NCI-H2227 treated with DMSO at 0.1 percent for 48 hours (cell line): ENCODE measurements at regions not wholly inside any gene's neighbourhood (a gene's known extent, or its start where the extent isn't known, plus 50 kb on each side); places are given as distances from the start of the nearest gene placed in this dataset.
A peak's percentile ranks its signal among the peaks of the same experiment; 100 is the strongest.
"Not testable (repeated sequence)": the region's sequence is repeated elsewhere in the genome, so short reads cannot be mapped to it uniquely, and the experiment has no call there.

Experiments
- DNase-seq: peaks from one replicate; lab custom pipeline; 2025; lab: John Stamatoyannopoulos, UW

DNA sequence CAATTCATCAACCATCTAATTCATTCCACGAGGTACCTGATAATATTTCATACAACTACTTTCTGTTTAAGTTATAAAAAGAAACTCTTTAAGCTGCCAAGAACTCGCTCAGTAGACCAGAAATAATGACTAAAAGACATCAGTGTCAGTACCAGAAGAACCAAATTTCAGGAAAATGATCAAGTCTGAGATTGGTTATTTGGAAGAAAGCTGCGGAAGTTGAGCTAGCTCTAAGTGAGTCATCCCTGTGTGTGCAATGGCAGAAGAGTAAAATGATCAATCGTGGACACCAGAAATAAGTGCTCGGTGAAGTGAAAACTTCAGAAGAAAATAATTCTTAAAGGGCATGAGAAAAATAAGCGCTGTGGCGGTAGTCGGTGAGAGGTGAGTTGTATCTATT, 933.2 kb upstream of the CHORDC1 start:
- no peak for DNase-seq

DNA sequence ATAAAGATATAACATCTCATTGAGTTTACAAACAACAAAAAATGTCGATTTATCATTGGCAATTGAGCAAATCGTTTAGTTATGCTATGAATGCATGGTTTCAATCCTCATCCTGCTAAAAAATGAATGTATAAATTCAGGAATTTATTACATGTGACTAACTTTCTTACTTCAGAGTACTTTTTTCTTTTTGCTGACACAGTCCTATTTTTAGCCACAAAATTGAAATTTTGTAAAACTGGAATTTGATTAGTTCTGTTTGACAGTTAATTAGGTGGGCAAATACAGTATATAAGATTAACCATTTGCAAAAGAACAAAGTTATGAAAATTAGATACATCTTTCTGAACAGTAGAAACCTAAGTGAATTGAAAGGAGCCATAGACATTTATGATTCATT, 925.0 kb upstream of the CHORDC1 start:
- DNase-seq: no peak

DNA sequence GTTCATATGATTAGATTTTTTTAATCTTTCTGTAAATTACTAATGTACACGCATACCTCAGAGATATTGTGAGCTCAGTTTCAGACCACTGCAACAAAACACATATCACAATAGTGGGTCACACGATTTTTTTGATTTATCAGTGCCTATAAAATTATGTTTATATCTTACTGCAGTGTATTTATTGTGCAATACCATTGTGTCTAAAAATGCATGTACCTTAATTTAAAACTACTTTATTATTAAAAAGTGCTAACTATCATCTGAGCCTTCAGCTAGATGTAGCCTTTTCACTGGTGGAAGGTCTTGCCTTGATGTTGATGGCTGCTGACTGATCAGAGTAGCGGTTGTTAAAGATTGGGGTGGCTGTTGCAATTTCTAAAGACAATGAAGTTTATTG, 918.8 kb upstream of the CHORDC1 start:
- DNase-seq: no peak

DNA sequence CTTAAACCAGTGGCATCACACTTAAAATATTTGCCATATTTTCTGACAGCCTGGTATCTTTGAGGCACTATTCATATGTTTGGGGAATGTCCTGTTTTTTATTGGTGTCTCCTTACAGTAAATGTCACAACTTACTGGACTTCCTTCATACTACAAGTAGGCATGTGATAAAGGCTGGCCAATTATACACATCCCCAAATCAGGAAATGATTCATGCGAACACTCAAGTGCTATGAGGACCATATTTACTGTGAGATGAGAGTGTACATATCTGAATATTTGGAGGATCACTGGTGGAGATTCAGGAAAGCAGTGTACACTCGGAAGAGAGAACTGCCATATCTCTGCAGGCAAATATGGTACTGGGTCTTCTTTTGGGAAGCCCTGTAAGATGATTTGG, 913.8 kb upstream of the CHORDC1 start:
- no peak for DNase-seq

DNA sequence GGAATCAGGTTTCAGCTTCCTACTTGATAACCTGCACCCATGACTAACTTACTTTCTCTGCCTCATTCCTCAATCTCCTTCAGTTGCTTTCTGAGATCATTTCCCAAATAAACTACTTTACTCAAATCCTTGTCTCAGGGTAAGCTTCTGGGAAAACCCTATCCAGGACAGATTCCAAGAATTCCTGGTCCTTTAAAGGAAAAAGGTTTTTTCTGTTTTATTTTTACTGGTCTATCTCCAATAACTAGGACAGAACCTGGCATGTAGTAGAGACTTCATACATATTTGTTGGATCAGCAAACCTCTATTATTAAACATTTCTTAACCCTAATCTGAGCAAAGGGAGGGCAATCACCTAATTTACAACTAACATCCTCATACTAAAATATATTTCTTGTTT, 910.5 kb upstream of the CHORDC1 start:
- no peak for DNase-seq

DNA sequence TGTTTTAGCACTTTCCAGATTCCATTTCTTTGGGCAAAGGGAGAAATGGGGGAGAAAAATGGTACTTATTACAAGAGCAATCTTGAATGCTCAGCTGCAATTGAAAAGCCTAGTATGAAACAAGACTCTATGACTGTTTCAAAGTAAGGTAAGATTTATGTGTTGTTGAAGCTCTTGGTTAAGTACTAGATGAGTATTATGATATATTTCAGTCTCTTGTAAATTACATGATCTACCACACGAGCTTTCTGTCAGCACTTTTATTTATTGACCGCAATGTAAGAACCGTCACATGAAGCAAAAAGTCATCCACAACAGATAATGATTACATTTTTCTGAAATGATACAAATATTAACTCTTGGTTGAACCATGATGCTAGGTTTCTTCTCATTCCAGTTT, 906.7 kb upstream of the CHORDC1 start:
- peak; percentile 59 for DNase-seq

DNA sequence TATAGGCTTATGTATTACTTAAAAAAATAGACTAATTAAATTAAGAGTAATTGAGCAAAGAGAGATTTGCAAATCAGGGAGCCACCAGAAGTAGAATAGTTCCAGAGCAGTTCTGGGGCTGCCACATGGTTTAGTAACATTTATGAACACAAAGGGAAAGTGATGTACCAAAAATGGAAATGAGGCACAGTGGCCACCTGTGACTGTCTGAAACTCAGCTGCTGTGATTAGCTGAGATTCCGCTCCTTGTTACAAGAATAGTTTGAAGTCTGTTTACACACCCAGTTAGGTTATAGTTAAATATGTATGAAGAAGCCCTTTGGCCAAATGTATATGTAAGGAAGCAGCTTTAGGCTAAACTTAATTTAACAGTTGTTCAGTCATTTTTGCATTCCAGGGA, 901.5 kb upstream of the CHORDC1 start:
- no peak for DNase-seq

DNA sequence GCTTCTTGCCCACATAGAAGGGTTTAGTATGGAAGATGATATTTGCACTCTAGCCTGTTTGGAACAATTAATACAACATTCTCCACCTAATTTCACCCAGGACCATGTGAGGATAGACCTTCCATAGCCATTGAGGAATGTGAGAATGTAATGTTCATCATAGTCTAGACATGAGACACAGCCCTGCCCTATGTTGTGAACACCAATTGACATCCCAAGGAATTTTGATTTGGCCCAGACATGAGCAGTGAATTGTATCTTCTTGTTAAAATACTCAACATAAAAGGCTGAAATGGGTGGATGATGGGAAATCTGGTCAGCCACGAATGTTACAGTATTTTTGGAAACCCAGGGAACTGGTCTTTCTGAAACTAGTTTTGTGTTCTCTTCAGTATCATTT, 892.3 kb upstream of the CHORDC1 start:
- DNase-seq: no peak

DNA sequence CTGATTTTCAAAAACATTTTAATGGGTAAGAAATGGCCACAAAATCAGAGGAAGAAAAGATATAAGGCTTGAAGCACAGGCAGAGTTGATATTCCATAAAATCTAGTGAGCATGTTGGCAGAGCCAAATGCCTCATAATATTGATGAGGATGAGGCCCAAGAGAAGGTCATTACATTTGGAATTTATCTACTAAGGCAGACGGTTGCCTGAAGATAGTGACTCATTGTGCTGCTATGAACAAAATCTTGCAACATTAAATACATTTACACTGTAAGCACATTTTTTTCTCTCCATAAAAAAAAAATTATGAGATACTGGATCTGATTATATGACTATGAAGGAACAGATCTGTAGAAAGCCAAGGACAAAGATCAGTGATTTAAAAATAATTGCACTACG, 881.4 kb upstream of the CHORDC1 start:
- no peak for DNase-seq

DNA sequence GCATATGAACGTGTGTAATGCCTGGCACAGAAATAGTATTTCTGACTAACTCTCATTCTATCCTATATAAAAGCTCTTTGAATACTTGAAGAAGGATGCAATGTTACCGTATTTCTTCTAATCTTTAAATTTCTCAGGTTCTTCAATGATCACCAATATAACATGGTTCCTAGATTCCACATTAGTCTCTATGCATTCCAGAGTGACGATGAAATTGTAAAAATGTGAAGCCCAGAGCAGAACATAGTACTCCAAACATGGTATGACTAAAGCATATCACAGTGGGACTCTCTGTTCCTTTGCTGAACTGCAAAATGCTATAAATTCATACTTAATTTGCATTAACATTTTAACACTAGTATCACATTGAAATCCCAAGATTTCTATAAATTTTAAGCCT, 877.6 kb upstream of the CHORDC1 start:
- DNase-seq: no peak

DNA sequence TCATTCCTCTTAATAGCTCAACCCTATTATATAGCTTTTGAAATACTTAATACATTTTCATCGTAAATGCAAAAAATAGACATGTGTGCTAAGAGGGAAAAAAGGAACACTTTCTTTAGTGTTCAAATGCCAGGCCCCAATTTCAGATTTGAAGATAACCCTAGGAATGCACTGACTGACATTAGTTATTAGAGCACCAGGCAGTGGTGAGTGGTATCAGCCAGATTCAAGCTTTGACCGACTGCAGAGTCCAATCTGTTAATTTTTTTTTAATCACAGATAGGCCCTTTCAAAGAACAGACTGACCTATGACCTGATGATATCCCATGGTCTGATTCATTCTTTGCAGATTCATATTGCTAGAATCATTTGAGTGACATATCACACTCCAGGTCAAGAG, 874.2 kb upstream of the CHORDC1 start:
- no peak for DNase-seq

DNA sequence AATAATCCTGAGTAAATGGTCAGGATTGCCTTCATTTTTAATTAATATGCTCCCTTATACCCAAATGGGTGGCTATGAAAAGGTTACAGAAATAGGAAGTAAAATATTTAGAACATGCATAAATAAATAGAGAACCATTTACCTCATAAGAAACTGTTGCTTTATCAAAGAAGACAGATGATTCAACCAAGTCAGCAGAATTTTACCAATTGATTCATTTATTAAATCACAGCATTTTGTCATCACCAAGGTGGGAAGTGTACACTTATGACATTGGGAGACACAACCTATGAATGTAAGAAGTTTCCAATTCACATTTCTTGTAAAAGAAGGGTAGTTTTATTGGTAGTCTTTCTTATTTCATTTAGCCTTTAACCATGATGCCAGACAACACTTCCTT, 870.3 kb upstream of the CHORDC1 start:
- no peak for DNase-seq

DNA sequence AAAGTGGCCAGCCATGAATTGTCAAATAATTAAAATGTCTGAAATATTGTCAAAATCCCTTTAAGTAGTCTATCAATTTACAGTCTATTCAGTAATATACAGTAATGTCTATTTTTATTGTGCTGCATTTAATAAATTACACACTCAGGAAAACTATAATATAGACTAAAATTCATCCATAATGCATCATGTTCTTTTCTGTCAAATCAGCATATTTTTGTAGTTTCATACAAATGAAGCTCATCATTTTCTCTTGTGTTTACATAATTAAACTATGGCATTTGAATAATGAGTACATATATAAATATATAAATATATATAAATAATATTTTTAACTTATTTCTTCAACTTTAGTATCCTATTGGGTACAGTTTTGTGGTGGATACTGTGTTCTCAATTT, 868.7 kb upstream of the CHORDC1 start:
- DNase-seq: no peak

DNA sequence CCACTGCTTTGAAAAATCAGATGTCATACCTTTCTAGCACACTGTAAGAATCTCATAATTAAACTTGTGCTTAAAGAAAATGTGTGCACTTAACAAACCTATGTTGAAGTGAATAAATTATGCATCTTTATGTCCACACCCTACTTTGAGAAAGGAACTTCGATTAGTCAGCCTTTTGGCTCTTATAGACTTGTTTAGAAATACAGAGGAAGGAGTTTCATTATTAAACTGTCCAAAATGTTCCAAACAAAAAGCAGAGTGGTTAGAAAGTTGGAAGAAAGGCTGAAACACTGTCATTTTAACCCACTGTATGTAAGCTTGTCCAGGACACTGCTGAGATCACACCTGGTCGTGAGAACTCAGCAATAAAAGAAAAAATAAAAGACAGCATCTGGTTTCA, 863.2 kb upstream of the CHORDC1 start:
- DNase-seq: no peak

DNA sequence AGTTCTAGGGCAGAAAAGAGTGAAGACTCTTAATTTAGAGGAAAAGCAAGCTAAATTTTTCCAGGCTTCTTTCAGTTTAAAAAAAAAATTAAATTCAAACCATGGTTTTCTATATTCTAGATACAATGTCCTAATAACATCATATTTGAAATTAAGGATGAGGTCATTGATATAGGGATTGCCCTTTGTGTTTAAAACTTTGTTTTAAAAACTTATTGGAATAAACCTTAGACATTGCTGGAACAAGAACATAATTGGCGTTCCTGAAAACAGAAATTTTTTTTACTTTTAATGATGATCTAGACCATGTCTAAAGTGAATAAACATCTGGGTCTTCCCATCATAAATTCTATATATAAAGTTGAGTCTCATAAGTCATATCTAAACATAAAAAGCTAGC, 859.4 kb upstream of the CHORDC1 start:
- DNase-seq: no peak

DNA sequence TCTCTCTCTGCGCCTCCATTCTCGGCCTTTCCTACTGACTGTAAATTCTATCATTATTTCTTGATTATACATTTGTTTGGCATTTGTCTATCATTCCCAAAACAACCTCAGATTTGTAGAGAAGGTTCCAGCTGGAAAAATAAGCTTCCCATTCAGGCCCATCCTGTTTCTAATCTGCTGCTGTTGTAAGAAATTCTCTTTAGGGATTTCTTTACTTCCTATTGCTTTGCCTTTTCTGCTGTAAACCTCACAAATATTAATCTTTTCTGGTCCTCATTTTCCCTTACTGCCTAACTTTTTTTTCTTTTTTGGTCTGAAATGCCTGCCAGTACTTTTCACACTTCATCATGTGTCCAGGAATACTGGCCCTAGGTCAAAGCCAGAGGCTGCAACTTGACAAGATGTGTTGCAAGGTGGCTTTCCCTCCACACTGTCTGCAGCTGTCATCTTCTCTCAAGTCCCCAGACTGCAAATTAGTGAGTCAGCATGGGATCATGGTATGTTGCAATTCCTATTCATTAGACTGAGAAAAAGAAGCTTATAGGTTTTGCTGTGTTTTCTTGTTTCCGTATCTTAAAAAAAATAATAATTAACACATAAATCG, 858.7 kb upstream of the CHORDC1 start:
- DNase-seq: no peak

DNA sequence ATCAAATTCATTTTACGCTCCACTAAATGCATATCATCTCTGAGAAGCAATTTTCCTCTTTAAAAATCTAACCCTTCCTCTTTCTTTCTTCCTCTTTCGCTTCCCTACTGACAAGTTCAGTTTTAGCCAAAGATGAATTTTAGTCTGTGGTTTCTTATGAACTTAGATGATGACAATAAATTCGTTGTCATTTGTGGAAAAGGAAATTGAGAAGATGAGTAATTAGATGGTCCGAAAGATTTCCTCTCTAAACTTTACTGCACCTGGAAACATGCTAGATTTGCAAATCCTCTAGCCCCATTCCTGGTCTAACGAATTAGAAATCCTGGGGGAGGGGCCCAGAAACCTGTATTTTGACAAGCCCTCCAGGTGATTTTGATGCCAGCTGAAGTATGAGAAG, 855.4 kb upstream of the CHORDC1 start:
- DNase-seq: no peak

DNA sequence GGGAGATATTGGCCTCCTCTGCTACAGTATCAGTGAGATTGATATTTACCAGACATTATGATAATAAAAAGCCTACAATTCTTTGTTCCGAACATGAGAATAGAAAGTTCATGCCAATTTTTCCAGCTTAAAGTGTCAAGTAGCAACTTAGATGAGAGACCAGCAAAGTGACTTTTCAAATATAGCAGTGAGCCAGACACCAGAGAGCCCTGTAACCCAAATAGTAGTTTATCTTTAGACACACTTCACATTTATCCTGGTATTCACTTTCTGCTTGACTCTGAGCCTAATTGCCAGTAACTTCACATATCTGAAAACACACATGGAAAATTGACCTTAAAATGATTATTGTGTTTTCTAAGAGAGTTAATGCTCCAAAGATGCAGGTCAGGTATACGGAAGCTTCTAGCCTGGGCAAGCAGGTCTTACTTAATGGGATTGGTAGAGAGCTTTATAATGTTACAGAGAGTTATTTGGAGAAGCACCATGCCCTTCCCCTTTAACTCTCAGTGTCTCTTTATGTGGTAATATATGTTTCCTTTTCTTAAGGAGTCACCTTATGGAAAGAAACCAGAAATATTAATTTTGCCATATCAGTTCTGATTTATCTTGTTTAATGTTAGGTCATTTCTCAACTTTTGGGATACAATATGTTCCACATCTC, 852.3 kb upstream of the CHORDC1 start:
- DNase-seq: no peak

DNA sequence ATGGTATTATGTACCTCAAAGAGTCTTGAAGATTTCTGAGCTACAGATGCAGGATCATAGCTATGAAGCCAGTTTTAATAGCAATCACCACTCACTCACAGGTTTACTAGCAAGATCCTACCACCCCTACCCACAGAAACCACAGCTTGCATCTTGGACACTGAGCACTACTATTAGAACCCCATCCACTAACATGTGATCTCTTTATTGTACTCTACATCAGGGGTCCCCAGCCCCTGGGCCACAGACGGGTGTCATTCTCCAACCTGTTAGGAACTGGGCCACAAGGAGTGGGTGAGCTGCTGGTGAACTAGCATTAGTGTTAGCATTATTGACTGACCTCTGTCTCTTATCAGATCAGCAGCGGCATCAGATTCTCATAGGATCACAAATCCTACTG, 844.8 kb upstream of the CHORDC1 start:
- no peak for DNase-seq

DNA sequence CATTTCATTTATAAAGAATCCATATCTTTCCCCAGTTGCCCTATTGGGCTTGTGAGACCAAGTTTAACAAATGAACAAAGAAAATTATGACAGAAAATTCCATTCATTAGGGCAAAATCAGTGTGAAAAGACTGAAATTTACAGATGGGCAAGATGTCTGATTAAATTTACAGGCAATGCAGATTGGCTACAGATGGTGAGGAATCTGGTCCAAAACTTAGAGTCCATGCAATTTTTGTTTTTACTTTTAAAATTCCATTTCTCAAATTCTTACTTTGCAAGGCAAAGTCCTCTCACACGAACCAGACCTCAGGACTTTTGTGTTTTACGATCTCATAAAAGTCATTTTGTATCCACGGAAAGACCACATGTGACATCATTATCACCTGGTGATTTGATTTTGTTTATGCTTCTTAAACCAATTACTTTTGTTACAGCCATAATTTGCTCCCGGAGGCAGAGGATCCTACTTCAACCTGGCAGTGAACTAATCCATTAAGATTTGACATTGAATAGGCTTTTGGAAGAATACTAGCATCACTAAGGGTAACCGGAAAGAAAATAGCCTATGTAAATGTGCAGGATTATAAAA, 843.7 kb upstream of the CHORDC1 start:
- no peak for DNase-seq

DNA sequence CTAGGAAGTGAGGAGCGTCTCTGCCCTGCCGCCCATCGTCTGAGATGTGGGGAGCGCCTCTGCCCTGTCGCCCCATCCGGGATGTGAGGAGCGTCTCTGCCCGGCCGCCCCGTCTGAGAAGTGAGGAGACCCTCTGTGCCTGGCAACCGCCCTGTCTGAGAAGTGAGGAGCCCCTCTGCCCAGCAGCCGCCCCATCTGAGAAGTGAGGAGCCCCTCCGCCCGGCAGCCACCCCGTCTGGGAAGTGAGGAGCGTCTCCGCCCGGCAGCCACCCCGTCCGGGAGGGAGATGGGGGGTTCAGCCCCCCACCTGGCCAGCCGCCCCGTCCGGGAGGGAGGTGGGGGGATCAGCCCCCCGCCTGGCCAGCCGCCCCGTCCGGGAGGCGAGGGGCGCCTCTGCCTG, 840.5 kb upstream of the CHORDC1 start:
- DNase-seq: not testable (repeated sequence)

DNA sequence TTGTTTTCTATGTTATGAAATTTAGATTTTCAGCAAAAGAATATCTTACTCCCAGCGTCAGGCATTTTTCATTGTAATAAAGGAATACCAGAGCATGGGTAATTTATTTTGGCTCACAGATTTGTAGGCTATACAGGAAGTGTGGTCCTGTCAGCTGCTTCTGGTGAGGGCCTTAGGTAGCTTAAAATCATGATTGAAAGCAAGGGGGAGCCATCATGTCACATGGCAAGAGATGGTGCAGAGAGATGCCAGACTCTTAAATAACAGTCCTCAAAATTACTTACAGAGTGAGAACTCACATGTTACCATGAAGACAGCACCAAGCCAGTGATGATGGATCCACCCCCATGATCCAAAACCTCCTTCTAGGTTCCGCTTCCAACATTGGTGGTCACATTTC, 825.0 kb upstream of the CHORDC1 start:
- DNase-seq: no peak

DNA sequence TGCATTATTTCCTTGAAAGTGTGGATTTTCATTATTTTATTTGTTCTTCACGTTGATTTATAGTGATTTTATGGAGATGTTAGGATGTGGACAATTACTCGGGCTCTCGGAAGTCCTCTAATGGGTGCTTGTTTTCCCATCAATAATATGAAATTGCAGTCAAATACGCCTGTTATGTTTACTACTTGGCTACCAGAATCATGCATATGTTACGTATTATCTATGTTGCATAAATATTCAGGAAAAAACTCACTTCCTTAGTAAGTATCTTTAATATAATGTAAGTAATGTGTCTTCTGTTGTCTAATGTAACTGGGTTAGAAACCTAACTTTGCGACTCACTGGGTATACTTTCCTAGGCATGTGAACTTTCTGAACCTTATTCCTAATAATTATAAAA, 823.4 kb upstream of the CHORDC1 start:
- no peak for DNase-seq

DNA sequence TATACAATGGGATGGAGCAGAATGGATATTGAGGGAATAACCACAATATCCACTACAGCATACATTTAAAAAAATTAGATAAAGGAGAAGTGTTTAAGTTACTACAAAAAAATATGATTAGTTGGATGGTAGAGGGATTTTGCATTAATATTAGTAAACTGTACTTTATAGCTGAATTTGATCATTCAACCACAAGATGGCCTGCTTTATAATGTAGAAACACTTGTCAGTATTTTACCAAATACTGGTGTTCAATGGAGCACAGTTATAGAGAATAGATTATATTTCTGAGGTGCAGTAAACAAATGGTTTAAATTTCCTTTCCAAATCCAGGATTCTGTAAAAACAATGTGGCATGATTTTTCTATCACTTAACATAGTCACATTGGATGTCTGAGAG, 818.8 kb upstream of the CHORDC1 start:
- DNase-seq: no peak
